ENCODE measurements at regions not wholly inside any gene's neighbourhood (a gene's known extent, or its start where the extent isn't known, plus 50 kb on each side); places are given as distances from the start of the nearest gene placed in this dataset.

- TF ChIP-seq YY1 (IDR thresholded peaks at IDR 0.05; ENCODE audit: insufficient read depth, insufficient read length): no peak
- no peak for TF ChIP-seq SUZ12 (IDR thresholded peaks at IDR 0.05; ENCODE audit: extremely low read depth, insufficient read depth, insufficient read length)
- no peak for TF ChIP-seq ZNF274 (IDR thresholded peaks at IDR 0.05; ENCODE audit: low read depth, low read length)
Measured at GRCh38 chr1:191857600-191857999, 300.7 kb upstream of the RGS18 start.

Data from NT2/D1 (cell line).